SU-DHL-6 (cell line): ENCODE measurements at regions not wholly inside any gene's neighbourhood (a gene's known extent, or its start where the extent isn't known, plus 50 kb on each side); places are given as distances from the start of the nearest gene placed in this dataset.

ENCODE experiments used
- H2AFZ ChIP-seq: fragments of 200-600 bp; sonication (generic); 2 replicates; pipeline ENCODE4 v1.6.1; 2014; ENCODE audit warnings: low read depth, mild to moderate bottlenecking, moderate library complexity, mixed read lengths, antibody characterized with exemption, low read length; ENCODE audit not compliant: severe bottlenecking
- H3F3A ChIP-seq: fragments of 200-600 bp; shearing (Covaris generic); 2 replicates; pipeline ENCODE4 v1.6.0; 2016; ENCODE audit warnings: antibody characterized with exemption, mild to moderate bottlenecking; ENCODE audit not compliant: insufficient read depth
- H3K27ac ChIP-seq: fragments of 200-600 bp; sonication (generic); 2 replicates; pipeline ENCODE4 v1.5.1; 2016; ENCODE audit warnings: low read depth, mild to moderate bottlenecking, low read length, moderate library complexity, mixed read lengths
- H3K27me3 ChIP-seq: fragments of 200-600 bp; sonication (generic), shearing (Covaris generic); 2 replicates; pipeline ENCODE4 v1.6.0; 2014; ENCODE audit warnings: mild to moderate bottlenecking, low read length
- H3K36me3 ChIP-seq: fragments of 200-600 bp; sonication (generic); 2 replicates; pipeline ENCODE4 v1.6.1; 2014; ENCODE audit warnings: mild to moderate bottlenecking, low read length, mixed read lengths
- H3K4me2 ChIP-seq: fragments of 300-600, 200-600 bp; shearing (Covaris generic), sonication (generic); 2 replicates; pipeline ENCODE4 v1.6.0; 2014; ENCODE audit warnings: low read length, low read depth, mild to moderate bottlenecking; ENCODE audit not compliant: poor library complexity, severe bottlenecking
- H3K4me3 ChIP-seq: fragments of 200-600 bp; sonication (generic); 2 replicates; pipeline ENCODE4 v1.5.1; 2014; ENCODE audit warnings: antibody characterized with exemption, low read length, mild to moderate bottlenecking, mixed read lengths; ENCODE audit not compliant: insufficient read depth, poor library complexity, severe bottlenecking
- H3K79me2 ChIP-seq: fragments of 200-600 bp; sonication (generic); 2 replicates; pipeline ENCODE4 v1.6.1; 2014; ENCODE audit warnings: mild to moderate bottlenecking, low read length, moderate library complexity; ENCODE audit not compliant: insufficient read depth
- H3K9ac ChIP-seq: fragments of 200-600 bp; sonication (generic); 2 replicates; pipeline ENCODE4 v1.7.0; 2014; ENCODE audit warnings: mild to moderate bottlenecking, low read length
- H3K9me2 ChIP-seq: fragments of 200-600 bp; sonication (generic); replicated peaks from 2 replicates; pipeline ENCODE4 v1.6.1; 2014; ENCODE audit warnings: low read length; ENCODE audit not compliant: insufficient read depth
- H3K9me3 ChIP-seq: fragments of 200-600 bp; sonication (generic); 2 replicates; pipeline ENCODE4 v1.6.1; 2014; ENCODE audit warnings: low read length, mixed read lengths; ENCODE audit not compliant: insufficient read depth
- H4K20me1 ChIP-seq: fragments of 200-600 bp; sonication (generic); 2 replicates; pipeline ENCODE4 v1.6.1; 2014; ENCODE audit warnings: low read depth, mild to moderate bottlenecking, antibody characterized with exemption, low read length, moderate library complexity, mixed read lengths
- EZH2phosphoT487 ChIP-seq: fragments of 200-600 bp; sonication (generic), shearing (Covaris generic); conservative IDR thresholded peaks from 2 replicates; pipeline ENCODE4 v1.6.1; 2018; ENCODE audit warnings: mild to moderate bottlenecking, antibody characterized with exemption, low read length, moderate library complexity, mixed read lengths
- TF ChIP-seq, protein P1 (sequence below): fragments of 200-600 bp; sonication (generic); IDR thresholded peaks from one replicate; pipeline ENCODE4 v1.5.1; 2017; ENCODE audit warnings: antibody characterized with exemption, mild to moderate bottlenecking, low read length, moderate library complexity; ENCODE audit not compliant: insufficient read depth, poor library complexity, severe bottlenecking

- H3K27ac ChIP-seq, result no peak overlapping the region
- H3K9me3 ChIP-seq, result no peaks in the 10 kb centered on the region
- no peak overlapping the region for H3K9ac ChIP-seq
- no peaks in the 10 kb centered on the region for H3K36me3 ChIP-seq
- H3K4me2 ChIP-seq, result no peak overlapping the region
- H3K9me2 ChIP-seq, result no peaks in the 10 kb centered on the region
- H3K27me3 ChIP-seq, result no peaks in the 10 kb centered on the region
- no peaks in the 10 kb centered on the region for H3F3A ChIP-seq
- TF ChIP-seq, protein P1, sequence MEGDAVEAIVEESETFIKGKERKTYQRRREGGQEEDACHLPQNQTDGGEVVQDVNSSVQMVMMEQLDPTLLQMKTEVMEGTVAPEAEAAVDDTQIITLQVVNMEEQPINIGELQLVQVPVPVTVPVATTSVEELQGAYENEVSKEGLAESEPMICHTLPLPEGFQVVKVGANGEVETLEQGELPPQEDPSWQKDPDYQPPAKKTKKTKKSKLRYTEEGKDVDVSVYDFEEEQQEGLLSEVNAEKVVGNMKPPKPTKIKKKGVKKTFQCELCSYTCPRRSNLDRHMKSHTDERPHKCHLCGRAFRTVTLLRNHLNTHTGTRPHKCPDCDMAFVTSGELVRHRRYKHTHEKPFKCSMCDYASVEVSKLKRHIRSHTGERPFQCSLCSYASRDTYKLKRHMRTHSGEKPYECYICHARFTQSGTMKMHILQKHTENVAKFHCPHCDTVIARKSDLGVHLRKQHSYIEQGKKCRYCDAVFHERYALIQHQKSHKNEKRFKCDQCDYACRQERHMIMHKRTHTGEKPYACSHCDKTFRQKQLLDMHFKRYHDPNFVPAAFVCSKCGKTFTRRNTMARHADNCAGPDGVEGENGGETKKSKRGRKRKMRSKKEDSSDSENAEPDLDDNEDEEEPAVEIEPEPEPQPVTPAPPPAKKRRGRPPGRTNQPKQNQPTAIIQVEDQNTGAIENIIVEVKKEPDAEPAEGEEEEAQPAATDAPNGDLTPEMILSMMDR, result no peak
- TF ChIP-seq EZH2phosphoT487, result no peak
- H2AFZ ChIP-seq, result peak overlapping the region; percentile 42
- no peaks in the 10 kb centered on the region for H4K20me1 ChIP-seq
- H3K4me3 ChIP-seq, result no peak overlapping the region
- H3K79me2 ChIP-seq, result no peaks in the 10 kb centered on the region
Measured at GRCh38 chr3:164419220-164419619, 659.1 kb downstream of the SI start.

DNA sequence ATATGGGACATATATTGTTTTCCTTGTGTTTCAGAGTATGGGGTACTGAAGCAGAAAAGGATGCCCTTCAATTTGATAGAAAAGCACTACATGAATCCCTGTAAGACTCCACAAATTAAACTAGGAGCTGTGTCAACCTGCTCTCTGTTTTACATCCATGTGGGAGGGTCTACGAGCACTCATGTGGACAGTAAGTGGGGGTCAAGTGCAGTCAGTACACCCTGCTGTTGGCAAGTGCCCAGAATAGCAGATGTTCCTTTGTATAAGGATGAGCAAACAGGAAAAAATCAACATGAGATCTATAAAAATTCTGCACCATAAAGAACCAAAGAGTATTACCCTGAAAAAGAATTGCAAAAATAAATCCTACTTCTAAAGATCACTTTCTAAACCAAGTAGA lies 659.9 kb downstream of the SI start:
- H3K4me3 ChIP-seq, result no peak overlapping the region
- H4K20me1 ChIP-seq, result no peaks in the 10 kb centered on the region
- no peaks in the 10 kb centered on the region for H3K9me3 ChIP-seq
- H3K9me2 ChIP-seq, result no peaks in the 10 kb centered on the region
- no peaks in the 10 kb centered on the region for H3K27me3 ChIP-seq
- no peak overlapping the region for H2AFZ ChIP-seq
- TF ChIP-seq, protein P1, result no peak
- no peak for TF ChIP-seq EZH2phosphoT487
- no peak overlapping the region for H3K27ac ChIP-seq
- H3K9ac ChIP-seq, result no peak overlapping the region
- no peak overlapping the region for H3K4me2 ChIP-seq
- H3K36me3 ChIP-seq, result no peaks in the 10 kb centered on the region
- no peaks in the 10 kb centered on the region for H3F3A ChIP-seq
- H3K79me2 ChIP-seq, result no peaks in the 10 kb centered on the region

- Histone ChIP-seq H3K79me2 (no peaks in the 10 kb centered on the region), H3K9me2 (no peaks in the 10 kb centered on the region), H2AFZ (no peak overlapping the region), H3K9ac (no peak overlapping the region), H3K9me3 (no peaks in the 10 kb centered on the region), H3K27me3 (no peaks in the 10 kb centered on the region), H3K27ac (no peak overlapping the region), H3F3A (no peaks in the 10 kb centered on the region), H3K4me3 (no peak overlapping the region), H3K36me3 (no peaks in the 10 kb centered on the region), H4K20me1 (no peaks in the 10 kb centered on the region), H3K4me2 (no peak overlapping the region)
- TF ChIP-seq, protein P1, result no peak
- no peak for TF ChIP-seq EZH2phosphoT487
Measured at GRCh38 chr3:164417955-164418354, 660.3 kb downstream of the SI start.
